Keratinocyte (primary cell): ENCODE measurements at regions not wholly inside any gene's neighbourhood (a gene's known extent, or its start where the extent isn't known, plus 50 kb on each side); places are given as distances from the start of the nearest gene placed in this dataset.

Experiments used
- CTCF ChIP-seq, 3 experiments: IDR thresholded peaks in 1 of 3; conservative IDR thresholded peaks in 1 of 3; optimal IDR thresholded peaks in 1 of 3; 2 replicates in 2 of 3; 3 replicates in 1 of 3; pipeline versions ENCODE3 to v1.5.1; 2011; ENCODE audit warnings: low read length in 3 of 3, mild to moderate bottlenecking in 3 of 3, moderate library complexity in 2 of 3, control low read depth in 1 of 3, inconsistent platforms in 1 of 3; ENCODE audit not compliant: insufficient read depth in 2 of 3; ENCODE audit errors: extremely low read depth in 1 of 3
- EZH2 ChIP-seq: IDR thresholded peaks from one replicate; pipeline ENCODE4 v1.6.1; 2012; ENCODE audit warnings: inconsistent platforms, mild to moderate bottlenecking, low read length, moderate library complexity

- TF ChIP-seq CTCF (optimal IDR thresholded peaks at IDR 0.05 in 1 of 3, IDR thresholded peaks at IDR 0.05 in 1 of 3, conservative IDR thresholded peaks at IDR 0.05 in 1 of 3; ENCODE audit: extremely low read depth in 1 of 3, insufficient read depth in 2 of 3, low read length in 3 of 3) (no peak), EZH2 (no peak)
Observed at GRCh38 chr3:177729956-177730681, 532.8 kb upstream of the TBL1XR1 start.
